ENCODE measurements at regions not wholly inside any gene's neighbourhood (a gene's known extent, or its start where the extent isn't known, plus 50 kb on each side); places are given as distances from the start of the nearest gene placed in this dataset.

GRCh38 chr9:85421641-85422040 is 320.1 kb downstream of the AGTPBP1 start:
- Mint-ChIP-seq H3K4me1 (ENCODE audit: low read depth) (peaks cover 5% of the 10 kb centered on the region), H3K27me3 (ENCODE audit: low read depth) (peaks cover 7% of the 10 kb centered on the region), H3K36me3 (ENCODE audit: low read depth) (no peaks in the 10 kb centered on the region), H3K27ac (no peak overlapping the region), H3K4me3 (ENCODE audit: low read depth) (no peak overlapping the region), H3K9me3 (no peaks in the 10 kb centered on the region)
- DNase-seq (ENCODE audit: low spot score) = no peak
- intact Hi-C loops (cut with micrococcal nuclease) = loop anchor here (10.0 kb wide), 2 partner anchors 183 to 1027 kb away; no protein-coding TSS in a partner anchor

GRCh38 chr9:85420750-85421149 is 321.0 kb downstream of the AGTPBP1 start:
- Mint-ChIP-seq H3K27ac (no peak overlapping the region), H3K36me3 (ENCODE audit: low read depth) (no peaks in the 10 kb centered on the region), H3K27me3 (ENCODE audit: low read depth) (peaks cover 4% of the 10 kb centered on the region), H3K9me3 (no peaks in the 10 kb centered on the region), H3K4me3 (ENCODE audit: low read depth) (no peak overlapping the region), H3K4me1 (ENCODE audit: low read depth) (peaks cover 5% of the 10 kb centered on the region)
- DNase-seq (ENCODE audit: low spot score) = no peak
- intact Hi-C loops (cut with micrococcal nuclease) = loop anchor here (10.0 kb wide), 2 partner anchors 184 to 1026 kb away; no protein-coding TSS in a partner anchor

- Mint-ChIP-seq H3K27ac (no peak overlapping the region), H3K9me3 (no peaks in the 10 kb centered on the region), H3K27me3 (ENCODE audit: low read depth) (no peaks in the 10 kb centered on the region), H3K36me3 (ENCODE audit: low read depth) (no peaks in the 10 kb centered on the region), H3K4me1 (ENCODE audit: low read depth) (peaks cover 3% of the 10 kb centered on the region), H3K4me3 (ENCODE audit: low read depth) (no peak overlapping the region)
- DNase-seq (ENCODE audit: low spot score) = no peak
- intact Hi-C loops (cut with micrococcal nuclease) = no loop called here
These were observed 324.1 kb downstream of the AGTPBP1 start for GRCh38 chr9:85417674-85418073.

- Mint-ChIP-seq H3K9me3 (no peaks in the 10 kb centered on the region), H3K36me3 (ENCODE audit: low read depth) (no peaks in the 10 kb centered on the region), H3K27me3 (ENCODE audit: low read depth) (no peaks in the 10 kb centered on the region), H3K4me3 (ENCODE audit: low read depth) (no peak overlapping the region), H3K4me1 (ENCODE audit: low read depth) (peaks cover 3% of the 10 kb centered on the region), H3K27ac (no peak overlapping the region)
- no peak for DNase-seq (ENCODE audit: low spot score)
- intact Hi-C loops (cut with micrococcal nuclease) = no loop called here
These were observed 325.0 kb downstream of the AGTPBP1 start for GRCh38 chr9:85416715-85417114.

- Mint-ChIP-seq H3K4me1 (ENCODE audit: low read depth) (no peaks in the 10 kb centered on the region), H3K27me3 (ENCODE audit: low read depth) (peaks cover 2% of the 10 kb centered on the region), H3K4me3 (ENCODE audit: low read depth) (no peak overlapping the region), H3K9me3 (no peaks in the 10 kb centered on the region), H3K36me3 (ENCODE audit: low read depth) (no peaks in the 10 kb centered on the region), H3K27ac (no peak overlapping the region)
- intact Hi-C loops (cut with micrococcal nuclease) = no loop called here
- no peak for DNase-seq (ENCODE audit: low spot score)
These were observed 327.4 kb downstream of the AGTPBP1 start for GRCh38 chr9:85414390-85414789.

GRCh38 chr9:85408494-85408893 is 333.3 kb downstream of the AGTPBP1 start:
- no peak overlapping the region for H3K4me3 Mint-ChIP-seq (ENCODE audit: low read depth)
- no peaks in the 10 kb centered on the region for H3K4me1 Mint-ChIP-seq (ENCODE audit: low read depth)
- no peaks in the 10 kb centered on the region for H3K36me3 Mint-ChIP-seq (ENCODE audit: low read depth)
- no peaks in the 10 kb centered on the region for H3K9me3 Mint-ChIP-seq
- DNase-seq (ENCODE audit: low spot score) = no peak
- H3K27me3 Mint-ChIP-seq (ENCODE audit: low read depth) = peaks cover 2% of the 10 kb centered on the region
- intact Hi-C loops (cut with micrococcal nuclease) = no loop called here
- no peak overlapping the region for H3K27ac Mint-ChIP-seq

GRCh38 chr9:85405566-85405950 is 336.2 kb downstream of the AGTPBP1 start:
- no peak overlapping the region for H3K4me3 Mint-ChIP-seq (ENCODE audit: low read depth)
- DNase-seq (ENCODE audit: low spot score) = no peak
- no peaks in the 10 kb centered on the region for H3K27me3 Mint-ChIP-seq (ENCODE audit: low read depth)

GRCh38 chr9:85404911-85405565 is 336.7 kb downstream of the AGTPBP1 start:
- H3K4me3 Mint-ChIP-seq (ENCODE audit: low read depth) = no peak overlapping the region
- H3K9me3 Mint-ChIP-seq = no peaks in the 10 kb centered on the region
- intact Hi-C loops (cut with micrococcal nuclease) = no loop called here
- no peaks in the 10 kb centered on the region for H3K4me1 Mint-ChIP-seq (ENCODE audit: low read depth)
- no peaks in the 10 kb centered on the region for H3K36me3 Mint-ChIP-seq (ENCODE audit: low read depth)
- DNase-seq (ENCODE audit: low spot score) = no peak
- H3K27ac Mint-ChIP-seq = no peak overlapping the region
- H3K27me3 Mint-ChIP-seq (ENCODE audit: low read depth) = no peaks in the 10 kb centered on the region

More at GRCh38 chr9:85405566-85405950, 336.2 kb downstream of the AGTPBP1 start:
- Mint-ChIP-seq H3K27ac (no peak overlapping the region), H3K36me3 (ENCODE audit: low read depth) (no peaks in the 10 kb centered on the region), H3K9me3 (no peaks in the 10 kb centered on the region), H3K4me1 (ENCODE audit: low read depth) (no peaks in the 10 kb centered on the region)
- intact Hi-C loops (cut with micrococcal nuclease) = no loop called here

GRCh38 chr9:85402551-85402950 is 339.2 kb downstream of the AGTPBP1 start:
- Mint-ChIP-seq H3K9me3 (no peaks in the 10 kb centered on the region), H3K27ac (no peak overlapping the region), H3K4me1 (ENCODE audit: low read depth) (no peaks in the 10 kb centered on the region), H3K4me3 (ENCODE audit: low read depth) (no peak overlapping the region), H3K36me3 (ENCODE audit: low read depth) (no peaks in the 10 kb centered on the region), H3K27me3 (ENCODE audit: low read depth) (no peaks in the 10 kb centered on the region)
- intact Hi-C loops (cut with micrococcal nuclease) = no loop called here
- no peak for DNase-seq (ENCODE audit: low spot score)

GRCh38 chr9:85401998-85402397 is 339.8 kb downstream of the AGTPBP1 start:
- no peaks in the 10 kb centered on the region for H3K4me1 Mint-ChIP-seq (ENCODE audit: low read depth)
- H3K27ac Mint-ChIP-seq = no peak overlapping the region
- H3K27me3 Mint-ChIP-seq (ENCODE audit: low read depth) = no peaks in the 10 kb centered on the region
- intact Hi-C loops (cut with micrococcal nuclease) = no loop called here
- H3K9me3 Mint-ChIP-seq = no peaks in the 10 kb centered on the region
- H3K36me3 Mint-ChIP-seq (ENCODE audit: low read depth) = no peaks in the 10 kb centered on the region
- no peak for DNase-seq (ENCODE audit: low spot score)
- no peak overlapping the region for H3K4me3 Mint-ChIP-seq (ENCODE audit: low read depth)

- DNase-seq (ENCODE audit: low spot score) = no peak
- Mint-ChIP-seq H3K27ac (no peak overlapping the region), H3K9me3 (no peaks in the 10 kb centered on the region), H3K36me3 (ENCODE audit: low read depth) (no peaks in the 10 kb centered on the region), H3K4me1 (ENCODE audit: low read depth) (no peaks in the 10 kb centered on the region), H3K4me3 (ENCODE audit: low read depth) (no peak overlapping the region), H3K27me3 (ENCODE audit: low read depth) (no peaks in the 10 kb centered on the region)
- intact Hi-C loops (cut with micrococcal nuclease) = no loop called here
These were observed 344.7 kb downstream of the AGTPBP1 start for GRCh38 chr9:85397005-85397404.

- H3K4me3 Mint-ChIP-seq (ENCODE audit: low read depth) = no peak overlapping the region
- intact Hi-C loops (cut with micrococcal nuclease) = no loop called here
These were observed 349.5 kb downstream of the AGTPBP1 start for GRCh38 chr9:85392260-85392659.

GRCh38 chr9:85377731-85378289 is 363.9 kb downstream of the AGTPBP1 start:
- intact Hi-C loops (cut with micrococcal nuclease) = no loop called here
- DNase-seq (ENCODE audit: low spot score) = no peak
- H3K36me3 Mint-ChIP-seq (ENCODE audit: low read depth) = no peaks in the 10 kb centered on the region
- no peak overlapping the region for H3K27ac Mint-ChIP-seq
- H3K27me3 Mint-ChIP-seq (ENCODE audit: low read depth) = peaks cover 3% of the 10 kb centered on the region
- no peaks in the 10 kb centered on the region for H3K9me3 Mint-ChIP-seq
- H3K4me1 Mint-ChIP-seq (ENCODE audit: low read depth) = peaks cover 4% of the 10 kb centered on the region
- no peak overlapping the region for H3K4me3 Mint-ChIP-seq (ENCODE audit: low read depth)

More at GRCh38 chr9:85392260-85392659, 349.5 kb downstream of the AGTPBP1 start:
- Mint-ChIP-seq H3K27ac (no peak overlapping the region), H3K27me3 (ENCODE audit: low read depth) (no peaks in the 10 kb centered on the region), H3K9me3 (no peaks in the 10 kb centered on the region), H3K36me3 (ENCODE audit: low read depth) (no peaks in the 10 kb centered on the region), H3K4me1 (ENCODE audit: low read depth) (no peaks in the 10 kb centered on the region)
- no peak for DNase-seq (ENCODE audit: low spot score)

All from activated T-helper 2 cell treated with anti-CD3 and anti-CD28 coated beads, Interferon-gamma antibody, Interleukin-2, Interleukin-4, amounts not matched to agents 10 μg/mL and 5 μg/mL and 100 μg/mL, durations not matched to agents 14 hours and 24 hours and 36 hours (primary cell).